Cardiac fibroblast (primary cell): ENCODE measurements at regions not wholly inside any gene's neighbourhood (a gene's known extent, or its start where the extent isn't known, plus 50 kb on each side); places are given as distances from the start of the nearest gene placed in this dataset.
"Not testable (repeated sequence)": the region's sequence is repeated elsewhere in the genome, so short reads cannot be mapped to it uniquely, and the experiment has no call there.

Experiments used
- DNase-seq, 2 donors: peaks; one replicate each; pipeline versions ENCODE4 v3.0.0 to v3.0.0-alpha.2; 2010; ENCODE audit warnings: low read depth in 2 of 2
- H3K4me3 ChIP-seq, 2 donors: replicated peaks in 1 of 2; 1 replicate in 1 of 2; 2 replicates in 1 of 2; pipeline ENCODE4 v1.5.1; 2011; ENCODE audit warnings: low read depth in 2 of 2, low read length in 2 of 2, mild to moderate bottlenecking in 2 of 2, moderate library complexity in 1 of 2
- TF ChIP-seq, protein P1 (sequence below): IDR thresholded peaks from one replicate; pipeline ENCODE4 v1.5.1; 2011; ENCODE audit warnings: low read depth, mild to moderate bottlenecking, low read length, inconsistent platforms

DNA sequence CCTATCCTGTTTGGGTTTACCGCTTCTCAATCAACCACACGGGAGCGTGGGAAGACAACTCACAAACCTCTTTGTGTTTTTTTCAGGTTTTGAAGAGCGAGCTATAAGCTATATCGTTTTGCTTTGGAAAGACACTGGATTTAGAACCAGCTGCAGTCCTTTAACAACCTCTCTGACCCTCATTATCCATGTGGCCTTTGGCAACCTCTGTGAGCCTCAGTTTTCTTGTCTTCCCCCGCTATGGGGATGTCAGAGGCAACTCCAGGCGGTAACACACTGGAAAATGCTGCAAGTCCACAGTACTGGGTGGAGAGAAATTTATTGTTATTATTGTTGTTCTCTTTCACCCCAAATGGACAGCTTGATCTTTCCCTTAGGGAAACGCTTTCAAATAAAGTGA is 100.0 kb downstream of the ETS2 start:
- no peak for DNase-seq
- no peak overlapping the region for H3K4me3 ChIP-seq
- TF ChIP-seq, protein P1, sequence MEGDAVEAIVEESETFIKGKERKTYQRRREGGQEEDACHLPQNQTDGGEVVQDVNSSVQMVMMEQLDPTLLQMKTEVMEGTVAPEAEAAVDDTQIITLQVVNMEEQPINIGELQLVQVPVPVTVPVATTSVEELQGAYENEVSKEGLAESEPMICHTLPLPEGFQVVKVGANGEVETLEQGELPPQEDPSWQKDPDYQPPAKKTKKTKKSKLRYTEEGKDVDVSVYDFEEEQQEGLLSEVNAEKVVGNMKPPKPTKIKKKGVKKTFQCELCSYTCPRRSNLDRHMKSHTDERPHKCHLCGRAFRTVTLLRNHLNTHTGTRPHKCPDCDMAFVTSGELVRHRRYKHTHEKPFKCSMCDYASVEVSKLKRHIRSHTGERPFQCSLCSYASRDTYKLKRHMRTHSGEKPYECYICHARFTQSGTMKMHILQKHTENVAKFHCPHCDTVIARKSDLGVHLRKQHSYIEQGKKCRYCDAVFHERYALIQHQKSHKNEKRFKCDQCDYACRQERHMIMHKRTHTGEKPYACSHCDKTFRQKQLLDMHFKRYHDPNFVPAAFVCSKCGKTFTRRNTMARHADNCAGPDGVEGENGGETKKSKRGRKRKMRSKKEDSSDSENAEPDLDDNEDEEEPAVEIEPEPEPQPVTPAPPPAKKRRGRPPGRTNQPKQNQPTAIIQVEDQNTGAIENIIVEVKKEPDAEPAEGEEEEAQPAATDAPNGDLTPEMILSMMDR = no peak

DNA sequence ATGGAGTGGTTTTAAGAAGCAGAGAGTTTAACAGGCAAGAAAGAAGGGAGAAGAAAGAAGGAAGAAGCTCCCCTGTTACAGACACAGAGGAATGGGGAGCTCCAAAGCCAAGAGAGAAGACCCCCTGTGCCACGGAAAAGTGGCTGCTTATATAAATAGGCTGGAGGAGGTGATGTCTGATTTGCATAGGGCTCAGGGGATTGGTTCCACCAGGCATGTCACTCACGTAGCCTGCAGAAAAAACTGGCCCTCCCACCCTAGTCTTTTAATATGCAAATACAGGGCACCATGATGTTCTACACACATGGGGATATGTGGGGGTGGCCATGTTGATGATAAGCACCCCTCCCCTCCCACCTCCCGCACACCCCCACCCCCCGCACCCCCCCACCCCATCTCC is 99.6 kb downstream of the ETS2 start:
- TF ChIP-seq, protein P1 = no peak
- DNase-seq = no peak
- no peak overlapping the region for H3K4me3 ChIP-seq

DNA sequence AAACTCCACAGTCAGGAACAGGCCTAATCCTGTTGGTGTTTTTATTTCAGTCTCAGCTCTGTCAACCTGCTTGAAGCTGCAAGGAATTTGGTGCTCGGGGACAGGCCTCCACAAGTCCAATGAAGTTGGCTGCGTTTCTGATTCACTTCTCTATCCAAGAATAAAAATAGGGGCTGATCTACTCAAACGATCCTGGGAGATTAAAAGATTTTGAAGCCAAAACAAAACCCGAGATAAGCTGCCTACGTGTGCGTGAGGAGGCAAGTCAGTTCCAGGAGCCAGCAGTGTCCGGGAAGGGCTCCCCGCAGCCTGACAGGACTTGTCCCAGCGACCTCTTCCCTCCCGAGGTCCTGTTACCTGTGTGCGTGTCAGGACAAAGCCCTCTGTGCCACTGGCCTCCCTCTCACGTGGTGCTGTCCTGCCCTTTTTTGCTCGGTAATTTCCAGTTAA is 98.0 kb downstream of the ETS2 start:
- no peak for DNase-seq
- TF ChIP-seq, protein P1 = no peak
- H3K4me3 ChIP-seq = no peak overlapping the region

DNA sequence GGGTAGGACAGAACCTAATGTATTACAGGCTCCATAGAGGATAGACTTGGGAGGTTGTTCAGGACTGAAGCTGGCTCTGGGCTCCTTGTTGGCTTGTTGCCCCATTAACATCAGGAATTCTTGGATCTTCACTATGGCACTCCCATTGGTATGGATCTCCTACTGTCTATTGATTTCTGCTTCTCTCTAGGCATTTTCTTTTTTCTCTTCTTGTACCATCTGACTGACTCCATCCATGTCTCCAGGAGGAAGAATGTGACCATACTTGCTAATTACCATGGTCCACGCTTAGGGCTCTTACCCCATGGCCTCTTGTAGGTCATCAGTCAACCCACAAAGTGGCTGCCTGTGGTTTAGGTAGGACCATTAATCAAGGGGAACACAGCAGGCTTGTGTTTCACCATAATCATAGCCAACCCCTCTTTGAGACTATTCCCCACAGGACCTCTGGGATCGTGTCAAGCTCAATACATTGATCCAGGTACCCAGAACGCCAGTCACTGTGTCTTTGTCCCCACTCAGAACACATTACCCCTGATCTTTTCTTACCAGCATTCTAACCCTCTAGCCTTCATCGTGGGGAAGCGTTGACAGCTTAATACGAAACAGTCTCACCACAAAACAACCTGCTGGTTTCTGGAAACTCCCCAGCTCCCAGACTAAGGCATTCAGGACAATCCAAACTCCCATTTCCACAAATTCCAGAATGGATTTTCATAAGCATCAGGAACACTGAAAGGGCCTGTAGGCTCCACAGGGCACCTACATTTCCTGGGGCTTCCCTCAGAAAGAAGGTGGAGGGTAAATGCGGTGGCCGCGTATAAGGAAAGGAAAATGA is 97.1 kb downstream of the ETS2 start:
- no peak overlapping the region for H3K4me3 ChIP-seq
- DNase-seq = no peak
- TF ChIP-seq, protein P1 = no peak

DNA sequence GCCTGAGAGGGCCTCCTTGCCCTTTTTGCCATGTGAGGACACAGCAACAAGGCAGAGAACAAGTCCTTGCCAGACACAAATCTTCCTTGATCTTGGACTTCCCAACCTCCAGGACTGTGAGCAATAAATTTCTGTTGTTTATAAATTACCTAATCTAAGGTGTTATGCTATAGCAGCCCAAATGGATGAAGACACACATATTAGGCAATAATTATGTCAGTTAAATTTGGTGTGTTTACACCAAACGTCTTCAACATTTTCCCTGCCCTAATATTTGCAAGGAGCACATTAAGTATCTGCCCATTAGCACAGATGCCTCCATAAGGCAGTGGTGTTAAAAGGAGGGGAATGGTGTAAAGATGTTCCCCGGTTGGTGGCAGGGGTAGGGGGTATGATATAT is 94.8 kb downstream of the ETS2 start:
- TF ChIP-seq, protein P1 = no peak
- DNase-seq = no peak

DNA sequence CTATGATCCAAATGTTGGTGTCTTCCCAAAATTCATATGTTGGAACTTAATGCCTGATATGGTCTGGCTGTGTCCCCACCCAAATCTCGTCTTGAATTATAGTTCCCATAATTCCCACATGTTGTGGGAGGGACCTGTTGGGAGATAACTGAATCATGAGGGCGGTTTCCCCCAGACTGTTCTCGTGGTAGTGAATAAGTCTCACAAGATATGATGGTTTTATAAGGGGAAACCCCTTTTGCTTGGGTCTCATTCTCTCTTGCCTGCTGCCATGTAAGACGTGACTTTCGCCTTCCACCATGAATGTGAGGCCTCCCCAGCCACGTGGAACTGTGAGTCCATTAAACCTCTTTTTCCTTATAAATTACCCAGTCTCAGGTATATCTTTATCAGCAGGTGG is 94.3 kb downstream of the ETS2 start:
- not testable (repeated sequence) for DNase-seq, H3K4me3 ChIP-seq

More for the DNA sequence above, 94.8 kb downstream of the ETS2 start:
- H3K4me3 ChIP-seq = no peak overlapping the region

DNA sequence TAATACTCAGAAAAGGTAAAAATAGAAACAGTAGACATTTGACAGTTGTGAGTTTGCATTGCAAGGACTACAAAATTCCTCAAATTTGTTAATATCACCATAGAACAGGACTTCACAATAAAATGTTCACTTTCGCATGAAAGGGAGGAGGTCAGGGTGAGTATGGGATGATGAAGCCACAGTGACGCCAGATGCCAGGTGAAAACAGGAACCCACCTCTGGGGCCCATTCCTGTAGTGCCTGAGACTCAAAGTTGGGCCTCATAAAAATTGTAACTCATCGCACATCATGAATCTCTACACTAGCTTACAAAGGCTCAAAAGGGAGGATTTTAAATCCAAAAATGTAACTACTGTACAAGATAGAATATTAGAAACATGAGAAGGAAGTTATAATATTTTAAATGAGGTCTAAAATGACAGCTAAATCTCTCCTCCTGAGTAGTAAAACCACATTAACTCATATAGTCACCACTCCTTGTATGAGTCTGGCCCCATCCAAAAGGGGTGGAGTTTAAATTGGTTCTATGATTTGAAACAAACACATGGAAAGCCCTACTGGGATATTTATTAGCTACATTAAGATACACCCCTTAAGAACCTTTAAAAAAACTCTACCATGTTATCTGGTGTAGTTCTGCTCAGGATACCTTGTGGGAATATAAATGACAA is 93.7 kb downstream of the ETS2 start:
- TF ChIP-seq, protein P1 = no peak
- H3K4me3 ChIP-seq = no peak overlapping the region
- DNase-seq = no peak
